Mesothelial cell of epicardium (in vitro differentiated cells): ENCODE measurements at regions not wholly inside any gene's neighbourhood (a gene's known extent, or its start where the extent isn't known, plus 50 kb on each side); places are given as distances from the start of the nearest gene placed in this dataset.

Experiments
- DNase-seq, 2 experiments: peaks; one replicate each; pipeline ENCODE4 v3.0.0; 2021; ENCODE audit warnings: low spot score in 2 of 2; ENCODE audit not compliant: unreplicated experiment in 2 of 2
- H3K27ac Mint-ChIP-seq: 2 replicates; pipeline ENCODE4 v1.8.0; 2021; ENCODE audit warnings: mixed read lengths
- H3K27me3 Mint-ChIP-seq: 2 replicates; pipeline ENCODE4 v1.8.0; 2021; ENCODE audit warnings: low read depth, mixed read lengths
- H3K36me3 Mint-ChIP-seq: 2 replicates; pipeline ENCODE4 v1.8.0; 2021; ENCODE audit warnings: mixed read lengths
- H3K4me1 Mint-ChIP-seq: 2 replicates; pipeline ENCODE4 v1.8.0; 2021; ENCODE audit warnings: mixed read lengths
- H3K4me3 Mint-ChIP-seq: 2 replicates; pipeline ENCODE4 v1.8.0; 2021; ENCODE audit warnings: mild to moderate bottlenecking, moderate library complexity, mixed read lengths
- H3K9me3 Mint-ChIP-seq: 2 replicates; pipeline ENCODE4 v1.8.0; 2021; ENCODE audit warnings: mixed read lengths
- CTCF ChIP-seq: fragments of 200-600 bp; sonication (generic); IDR thresholded peaks from one replicate; pipeline ENCODE4 v1.5.0; 2021; ENCODE audit warnings: antibody characterized with exemption; ENCODE audit not compliant: unreplicated experiment

- no peaks in the 10 kb centered on the region for H3K36me3 Mint-ChIP-seq
- no peak for TF ChIP-seq CTCF
- no peak overlapping the region for H3K27ac Mint-ChIP-seq
- peaks cover 6% of the 10 kb centered on the region for H3K4me1 Mint-ChIP-seq
- peaks cover 38% of the 10 kb centered on the region for H3K27me3 Mint-ChIP-seq
- H3K4me3 Mint-ChIP-seq = no peak overlapping the region
- no peak for DNase-seq
- no peaks in the 10 kb centered on the region for H3K9me3 Mint-ChIP-seq
Observed at GRCh38 chr11:8321876-8322275, 58.2 kb upstream of the LMO1 start.

- Mint-ChIP-seq H3K4me3 (no peak overlapping the region), H3K27ac (no peak overlapping the region), H3K4me1 (peaks cover 24% of the 10 kb centered on the region), H3K9me3 (no peaks in the 10 kb centered on the region), H3K27me3 (peaks cover 32% of the 10 kb centered on the region), H3K36me3 (no peaks in the 10 kb centered on the region)
- TF ChIP-seq CTCF = no peak
- no peak for DNase-seq
Observed at GRCh38 chr11:8320076-8320475, 56.4 kb upstream of the LMO1 start.

GRCh38 chr11:8318536-8318935 is 54.9 kb upstream of the LMO1 start:
- TF ChIP-seq CTCF = no peak
- no peak overlapping the region for H3K27ac Mint-ChIP-seq
- no peak overlapping the region for H3K4me3 Mint-ChIP-seq
- no peaks in the 10 kb centered on the region for H3K9me3 Mint-ChIP-seq
- no peak for DNase-seq
- H3K4me1 Mint-ChIP-seq = peaks cover 27% of the 10 kb centered on the region
- H3K27me3 Mint-ChIP-seq = peaks cover 32% of the 10 kb centered on the region
- no peaks in the 10 kb centered on the region for H3K36me3 Mint-ChIP-seq

- Mint-ChIP-seq H3K4me3 (no peak overlapping the region), H3K36me3 (no peaks in the 10 kb centered on the region), H3K9me3 (no peaks in the 10 kb centered on the region), H3K4me1 (peaks cover 27% of the 10 kb centered on the region), H3K27me3 (peaks cover 27% of the 10 kb centered on the region), H3K27ac (no peak overlapping the region)
- no peak for TF ChIP-seq CTCF
- no peak for DNase-seq
Observed at GRCh38 chr11:8317159-8317558, 53.5 kb upstream of the LMO1 start.

- Mint-ChIP-seq H3K4me1 (peaks cover 27% of the 10 kb centered on the region), H3K36me3 (no peaks in the 10 kb centered on the region), H3K9me3 (no peaks in the 10 kb centered on the region), H3K27ac (no peak overlapping the region), H3K27me3 (peaks cover 23% of the 10 kb centered on the region), H3K4me3 (no peak overlapping the region)
- no peak for TF ChIP-seq CTCF
- DNase-seq = no peak
Observed at GRCh38 chr11:8315954-8316353, 52.3 kb upstream of the LMO1 start.

GRCh38 chr11:8315463-8315862 is 51.8 kb upstream of the LMO1 start:
- Mint-ChIP-seq H3K27me3 (peaks cover 20% of the 10 kb centered on the region), H3K4me1 (peaks cover 27% of the 10 kb centered on the region), H3K27ac (peak overlapping the region; percentile 7), H3K36me3 (no peaks in the 10 kb centered on the region), H3K9me3 (no peaks in the 10 kb centered on the region), H3K4me3 (no peak overlapping the region)
- DNase-seq = no peak
- no peak for TF ChIP-seq CTCF
